HG02763 (cell line): ENCODE measurements at regions not wholly inside any gene's neighbourhood (a gene's known extent, or its start where the extent isn't known, plus 50 kb on each side); places are given as distances from the start of the nearest gene placed in this dataset.
A peak's percentile ranks its signal among the peaks of the same experiment; 100 is the strongest.
"Not testable (repeated sequence)": the region's sequence is repeated elsewhere in the genome, so short reads cannot be mapped to it uniquely, and the experiment has no call there.

Experiments used
- ATAC-seq: cut with Tn5 transposase; IDR thresholded peaks from one replicate; pipeline ENCODE4 v1.9.1; 2021; ENCODE audit warnings: mild to moderate bottlenecking, moderate library complexity; ENCODE audit not compliant: unreplicated experiment

GRCh38 chr13:79997244-79997643, 343.7 kb downstream of the SPRY2 start:
- ATAC-seq = no peak

- ATAC-seq = no peak
Observed at GRCh38 chr13:79995334-79995733, 345.6 kb downstream of the SPRY2 start.

- no peak for ATAC-seq
Observed at GRCh38 chr13:79992111-79992510, 348.8 kb downstream of the SPRY2 start.

- no peak for ATAC-seq
Observed at GRCh38 chr13:79990048-79990447, 350.9 kb downstream of the SPRY2 start.

- no peak for ATAC-seq
Observed at GRCh38 chr13:79989217-79989661, 351.7 kb downstream of the SPRY2 start.

GRCh38 chr13:79988573-79988972, 352.4 kb downstream of the SPRY2 start:
- ATAC-seq = no peak

- ATAC-seq = no peak
Observed at GRCh38 chr13:79987761-79988160, 353.2 kb downstream of the SPRY2 start.

- no peak for ATAC-seq
Observed at GRCh38 chr13:79987323-79987722, 353.6 kb downstream of the SPRY2 start.

- ATAC-seq = no peak
Observed at GRCh38 chr13:79986890-79987289, 354.0 kb downstream of the SPRY2 start.

- ATAC-seq = not testable (repeated sequence)
Observed at GRCh38 chr13:79974935-79975650, 365.8 kb downstream of the SPRY2 start.

- peak; percentile 89 for ATAC-seq
Observed at GRCh38 chr13:79973533-79973963, 367.4 kb downstream of the SPRY2 start.

- no peak for ATAC-seq
Observed at GRCh38 chr13:79972066-79972569, 368.8 kb downstream of the SPRY2 start.

GRCh38 chr13:79966493-79966895, 374.4 kb downstream of the SPRY2 start:
- no peak for ATAC-seq

GRCh38 chr13:79966059-79966458, 374.9 kb downstream of the SPRY2 start:
- no peak for ATAC-seq

- no peak for ATAC-seq
Observed at GRCh38 chr13:79946556-79946955, 394.4 kb downstream of the SPRY2 start.

- ATAC-seq = no peak
Observed at GRCh38 chr13:79943346-79944023, 397.4 kb downstream of the SPRY2 start.

- no peak for ATAC-seq
Observed at GRCh38 chr13:79941752-79942151, 399.2 kb downstream of the SPRY2 start.

- ATAC-seq = no peak
Observed at GRCh38 chr13:79939689-79940088, 401.2 kb downstream of the SPRY2 start.

GRCh38 chr13:79937771-79938216, 403.1 kb downstream of the SPRY2 start:
- ATAC-seq = no peak

- no peak for ATAC-seq
Observed at GRCh38 chr13:79937311-79937710, 403.6 kb downstream of the SPRY2 start.

- ATAC-seq = no peak
Observed at GRCh38 chr13:79936368-79937136, 404.4 kb downstream of the SPRY2 start.
